Ovary (tissue), 7 donors: ENCODE measurements at regions not wholly inside any gene's neighbourhood (a gene's known extent, or its start where the extent isn't known, plus 50 kb on each side); places are given as distances from the start of the nearest gene placed in this dataset.

ENCODE experiments used
- DNase-seq, 5 donors: peaks; one replicate each; pipeline ENCODE4 v3.0.0-alpha.2; 2019 to 2020
- H3K27ac ChIP-seq, 2 donors: fragments of 200-600 bp; one replicate each; pipeline versions ENCODE4 v1.5.1 to v1.8.0; 2019 to 2022
- H3K27me3 ChIP-seq: fragments of 200-600 bp; one replicate; pipeline ENCODE4 v1.8.0; 2022
- H3K36me3 ChIP-seq: fragments of 200-600 bp; sonication (generic); one replicate; pipeline ENCODE4 v1.5.1; 2019
- H3K4me1 ChIP-seq: one replicate; pipeline ENCODE4 v1.8.1; 2013; ENCODE audit warnings: mild to moderate bottlenecking, moderate library complexity; ENCODE audit not compliant: insufficient read depth
- H3K4me3 ChIP-seq: fragments of 200-600 bp; sonication (generic); one replicate; pipeline ENCODE4 v1.5.1; 2017
- H3K9me3 ChIP-seq, 2 donors: fragments of 200-600 bp in 1 of 2; sonication (generic) in 1 of 2; one replicate each; pipeline versions ENCODE4 v1.5.1 to v1.8.1; 2013 to 2019; ENCODE audit warnings: mild to moderate bottlenecking in 1 of 2, moderate library complexity in 1 of 2
- CTCF ChIP-seq, 3 donors: fragments of 450-650 bp in 2 of 3; fragments of 200-600 bp in 1 of 3; IDR thresholded peaks; one replicate each; pipeline versions ENCODE4 v1.5.1 to v1.8.0; 2016 to 2022; ENCODE audit warnings: antibody characterized with exemption in 3 of 3, mild to moderate bottlenecking in 1 of 3
- EP300 ChIP-seq: sonication (generic); formaldehyde crosslinking; IDR thresholded peaks from one replicate; pipeline ENCODE4 v1.6.1; 2017; ENCODE audit warnings: antibody characterized with exemption
- POLR2A ChIP-seq: fragments of 450-650 bp; IDR thresholded peaks from one replicate; pipeline ENCODE4 v1.6.1; 2017; ENCODE audit warnings: antibody characterized with exemption, mild to moderate bottlenecking, moderate library complexity
- WGBS, 3 donors: extraction: QIAGEN DNeasy Blood & Tissue Kit in 1 of 3; methylation state at CpG; one replicate each; pipeline versions ENCODE4 v1.1.5 to v1.1.7; 2013 to 2017; 5-methylcytosine and 5-hydroxymethylcytosine counted together
- intact Hi-C, 4 donors: fragments of 100-400 bp; cut with DNase I; formaldehyde crosslinking; loops; one replicate each; pipeline versions ENCODE4 v1.11.0 to v1.15.1; 2022 to 2023
- donor health status: DM: no; HTN: no; CAD: no; lungs with moderate emphysema.
- donor health status: DM: no; HTN: no; CAD: no.
- donor health status: Bipolar disorder and iron deficiency.
- donor health status: DM: no; HTN: no; CAD: no.
- donor health status: DM: yes; HTN: yes; CAD: no.

DNA sequence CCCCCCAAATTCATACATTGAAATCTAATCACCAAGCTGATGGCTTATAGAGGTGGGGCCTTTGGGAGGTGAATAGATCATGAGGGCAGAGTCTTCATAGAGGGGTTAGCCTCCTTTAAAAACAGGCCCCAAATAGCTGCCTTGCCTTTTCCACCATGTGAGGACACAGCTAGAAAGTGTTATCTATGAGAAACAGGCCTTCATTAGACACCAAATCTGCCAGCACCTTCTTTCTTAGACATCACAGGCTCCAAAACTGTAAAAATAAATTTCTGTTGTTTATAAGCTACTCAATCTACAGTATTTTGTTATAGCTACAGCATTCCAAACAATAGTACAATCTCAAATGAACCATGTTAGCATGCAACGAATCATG lies 459.3 kb upstream of the GCFC2 start:
- Histone ChIP-seq H3K27me3 (no peaks in the 10 kb centered on the region), H3K27ac (no peak overlapping the region), H3K4me3 (no peak overlapping the region), H3K36me3 (no peaks in the 10 kb centered on the region), H3K9me3 (no peaks in the 10 kb centered on the region), H3K4me1 (no peaks in the 10 kb centered on the region)
- no peak for DNase-seq
- intact Hi-C loops = no loop called here
- TF ChIP-seq EP300 (no peak), CTCF (IDR thresholded peaks at IDR 0.05) (no peak), POLR2A (no peak)
- 63 to 92% (median 77%) methylated on average over 1 of the region's 1 CpG for WGBS, 3 donors

DNA sequence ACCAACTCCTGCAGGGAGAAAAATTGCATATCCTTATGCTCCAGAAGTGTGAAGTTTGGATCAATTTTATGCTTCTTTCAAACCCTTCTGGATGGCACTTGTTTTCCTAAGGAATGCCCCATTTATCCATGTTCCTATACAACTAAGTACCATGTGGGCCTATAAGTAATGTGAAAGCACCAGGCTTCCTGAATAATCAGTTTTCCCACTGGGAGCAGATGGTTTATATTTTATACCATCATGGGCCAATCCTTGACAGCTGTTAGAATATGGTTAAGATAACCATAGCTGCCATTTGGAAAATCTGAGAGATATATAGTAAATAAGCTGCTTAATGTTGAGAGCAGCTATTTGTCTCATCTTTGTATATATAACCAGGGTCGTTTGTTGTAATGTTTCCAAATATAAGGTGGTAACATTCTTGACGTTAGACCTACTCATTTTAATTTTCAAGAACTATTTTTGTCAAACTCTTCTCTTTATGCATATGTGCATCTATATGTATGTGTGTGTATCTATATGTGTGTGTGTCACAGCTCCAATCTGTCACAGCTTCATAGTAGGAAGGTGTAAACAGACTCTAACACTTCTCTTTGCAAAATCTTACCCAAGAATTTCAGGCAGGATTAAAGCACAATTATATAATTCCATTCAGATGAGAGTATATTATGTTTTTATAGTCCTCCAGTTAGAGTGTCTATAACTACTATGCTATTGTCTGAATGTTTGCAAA lies 458.7 kb upstream of the GCFC2 start:
- H3K36me3 ChIP-seq = no peaks in the 10 kb centered on the region

DNA sequence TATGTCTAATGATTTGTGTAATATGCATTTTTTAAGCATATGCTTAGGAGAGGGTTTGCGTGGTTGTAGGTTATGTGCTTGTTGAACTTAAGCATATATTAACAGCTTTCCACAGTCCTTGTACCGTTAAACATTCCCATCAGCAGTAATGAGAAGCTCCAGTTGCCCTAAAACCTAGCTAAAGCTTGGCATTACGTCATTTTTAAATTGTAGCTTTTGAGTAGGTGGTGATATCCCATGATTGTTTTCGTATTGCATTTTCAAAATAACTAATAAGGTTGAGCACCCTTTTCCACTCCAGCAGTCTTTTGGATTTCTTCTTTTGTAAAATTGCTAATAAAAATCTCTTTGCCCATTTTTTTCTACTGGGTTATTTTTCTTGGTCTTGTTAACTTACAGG lies 453.1 kb upstream of the GCFC2 start:
- no peaks in the 10 kb centered on the region for H3K4me1 ChIP-seq
- no peak for DNase-seq
- no peak overlapping the region for H3K27ac ChIP-seq
- H3K36me3 ChIP-seq = no peaks in the 10 kb centered on the region
- H3K9me3 ChIP-seq = no peaks in the 10 kb centered on the region
- H3K27me3 ChIP-seq = no peaks in the 10 kb centered on the region
- intact Hi-C loops = no loop called here
- H3K4me3 ChIP-seq = no peak overlapping the region
- no peak for TF ChIP-seq CTCF (IDR thresholded peaks at IDR 0.05)
- no peak for TF ChIP-seq EP300
- no peak for TF ChIP-seq POLR2A
- WGBS, 3 donors = 46 to 60% (median 52%) methylated on average over 4 of the region's 4 CpGs

More for the DNA sequence above, 458.7 kb upstream of the GCFC2 start:
- 54 to 57% (median 55%) methylated on average over 2 of the region's 2 CpGs for WGBS, 3 donors
- no peak for DNase-seq
- H3K4me1 ChIP-seq = no peaks in the 10 kb centered on the region
- TF ChIP-seq CTCF (IDR thresholded peaks at IDR 0.05) (no peak), POLR2A (no peak), EP300 (no peak)
- H3K4me3 ChIP-seq = no peak overlapping the region
- no peaks in the 10 kb centered on the region for H3K27me3 ChIP-seq
- intact Hi-C loops = no loop called here
- H3K9me3 ChIP-seq = no peaks in the 10 kb centered on the region
- H3K27ac ChIP-seq = no peak overlapping the region

DNA sequence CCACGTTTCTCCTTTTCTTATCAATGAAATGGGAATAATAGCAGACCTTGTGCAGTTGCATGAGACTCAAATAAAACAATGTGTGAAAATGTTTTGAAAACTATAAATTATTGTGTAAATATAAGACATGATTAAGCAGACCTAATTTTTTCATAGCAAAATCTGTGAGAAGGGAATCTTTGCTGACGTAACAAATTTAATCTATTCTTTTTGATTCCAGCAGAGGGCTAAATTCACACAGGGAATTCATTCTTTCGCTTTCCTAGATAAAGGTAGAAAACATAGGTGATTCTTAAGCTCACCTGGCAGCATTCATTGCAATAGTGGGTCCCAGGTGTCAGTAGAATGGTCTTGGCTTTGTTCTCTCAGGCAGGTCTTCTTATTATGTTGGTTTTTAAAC lies 450.0 kb upstream of the GCFC2 start:
- Histone ChIP-seq H3K9me3 (no peaks in the 10 kb centered on the region), H3K4me3 (no peak overlapping the region), H3K27ac (no peak overlapping the region), H3K4me1 (no peaks in the 10 kb centered on the region), H3K36me3 (no peaks in the 10 kb centered on the region), H3K27me3 (no peaks in the 10 kb centered on the region)
- 21 to 57% (median 38%) methylated on average over 3 of the region's 3 CpGs for WGBS, 3 donors
- intact Hi-C loops = no loop called here
- DNase-seq = no peak
- TF ChIP-seq EP300 (no peak), CTCF (IDR thresholded peaks at IDR 0.05) (no peak)
